SU-DHL-6 (cell line): ENCODE measurements at regions not wholly inside any gene's neighbourhood (a gene's known extent, or its start where the extent isn't known, plus 50 kb on each side); places are given as distances from the start of the nearest gene placed in this dataset.

ENCODE experiments used
- EZH2phosphoT487 ChIP-seq: fragments of 200-600 bp; sonication (generic), shearing (Covaris generic); conservative IDR thresholded peaks from 2 replicates; pipeline ENCODE4 v1.6.1; 2018; ENCODE audit warnings: mild to moderate bottlenecking, antibody characterized with exemption, low read length, moderate library complexity, mixed read lengths
- TF ChIP-seq, protein P1 (sequence below): fragments of 200-600 bp; sonication (generic); IDR thresholded peaks from one replicate; pipeline ENCODE4 v1.5.1; 2017; ENCODE audit warnings: antibody characterized with exemption, mild to moderate bottlenecking, low read length, moderate library complexity; ENCODE audit not compliant: insufficient read depth, poor library complexity, severe bottlenecking

DNA sequence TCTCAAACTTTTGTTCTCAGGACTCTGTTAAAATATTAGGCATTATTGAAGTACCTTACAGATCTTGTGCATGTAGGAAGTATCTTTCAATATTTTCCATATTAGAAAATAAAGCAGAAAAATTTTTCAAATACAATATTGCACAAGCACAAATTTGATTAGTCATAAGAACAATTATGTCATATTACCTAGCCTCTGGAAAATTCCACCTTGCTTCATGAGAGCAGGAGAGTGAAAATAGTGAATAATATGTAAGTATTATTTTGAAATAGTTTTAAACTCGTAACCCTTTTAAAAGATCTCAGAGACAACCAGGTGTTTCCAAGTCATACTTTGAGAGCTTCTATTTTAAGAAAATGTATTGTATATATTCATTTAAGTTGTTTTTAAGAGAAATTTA lies 1672.9 kb upstream of the ACO1 start:
- TF ChIP-seq, protein P1, sequence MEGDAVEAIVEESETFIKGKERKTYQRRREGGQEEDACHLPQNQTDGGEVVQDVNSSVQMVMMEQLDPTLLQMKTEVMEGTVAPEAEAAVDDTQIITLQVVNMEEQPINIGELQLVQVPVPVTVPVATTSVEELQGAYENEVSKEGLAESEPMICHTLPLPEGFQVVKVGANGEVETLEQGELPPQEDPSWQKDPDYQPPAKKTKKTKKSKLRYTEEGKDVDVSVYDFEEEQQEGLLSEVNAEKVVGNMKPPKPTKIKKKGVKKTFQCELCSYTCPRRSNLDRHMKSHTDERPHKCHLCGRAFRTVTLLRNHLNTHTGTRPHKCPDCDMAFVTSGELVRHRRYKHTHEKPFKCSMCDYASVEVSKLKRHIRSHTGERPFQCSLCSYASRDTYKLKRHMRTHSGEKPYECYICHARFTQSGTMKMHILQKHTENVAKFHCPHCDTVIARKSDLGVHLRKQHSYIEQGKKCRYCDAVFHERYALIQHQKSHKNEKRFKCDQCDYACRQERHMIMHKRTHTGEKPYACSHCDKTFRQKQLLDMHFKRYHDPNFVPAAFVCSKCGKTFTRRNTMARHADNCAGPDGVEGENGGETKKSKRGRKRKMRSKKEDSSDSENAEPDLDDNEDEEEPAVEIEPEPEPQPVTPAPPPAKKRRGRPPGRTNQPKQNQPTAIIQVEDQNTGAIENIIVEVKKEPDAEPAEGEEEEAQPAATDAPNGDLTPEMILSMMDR, result no peak
- no peak for TF ChIP-seq EZH2phosphoT487
